ENCODE measurements at regions not wholly inside any gene's neighbourhood (a gene's known extent, or its start where the extent isn't known, plus 50 kb on each side); places are given as distances from the start of the nearest gene placed in this dataset.

GRCh38 chr6:66930559-66931290, 1223.7 kb upstream of the EYS start:
- no peak for TF ChIP-seq SIN3A (IDR thresholded peaks at IDR 0.05; ENCODE audit: borderline replicate concordance, insufficient read depth, low read length)
- TF ChIP-seq REST (IDR thresholded peaks at IDR 0.05; ENCODE audit: insufficient read depth in 1 of 2, low read depth in 2 of 2, low read length in 2 of 2): no peak
- TF ChIP-seq FOXP2 (optimal IDR thresholded peaks at IDR 0.05; ENCODE audit: borderline replicate concordance, extremely low read depth, extremely low read length, insufficient read depth): no peak
- no peak for TF ChIP-seq TAF1 (IDR thresholded peaks at IDR 0.05; ENCODE audit: borderline replicate concordance, insufficient read depth, low read length)
- TF ChIP-seq POLR2AphosphoS5 (IDR thresholded peaks at IDR 0.05; ENCODE audit: low read depth, low read length): no peak

GRCh38 chr6:66926060-66926459, 1219.0 kb upstream of the EYS start:
- TF ChIP-seq FOXP2 (optimal IDR thresholded peaks at IDR 0.05; ENCODE audit: borderline replicate concordance, extremely low read depth, extremely low read length, insufficient read depth) (no peak), TAF1 (IDR thresholded peaks at IDR 0.05; ENCODE audit: borderline replicate concordance, insufficient read depth, low read length) (no peak), POLR2AphosphoS5 (IDR thresholded peaks at IDR 0.05; ENCODE audit: low read depth, low read length) (no peak), REST (IDR thresholded peaks at IDR 0.05; ENCODE audit: insufficient read depth in 1 of 2, low read depth in 2 of 2, low read length in 2 of 2) (no peak), SIN3A (IDR thresholded peaks at IDR 0.05; ENCODE audit: borderline replicate concordance, insufficient read depth, low read length) (no peak)

GRCh38 chr6:66913657-66914056, 1206.6 kb upstream of the EYS start:
- TF ChIP-seq TAF1 (IDR thresholded peaks at IDR 0.05; ENCODE audit: borderline replicate concordance, insufficient read depth, low read length) (no peak), REST (IDR thresholded peaks at IDR 0.05; ENCODE audit: insufficient read depth in 1 of 2, low read depth in 2 of 2, low read length in 2 of 2) (no peak), FOXP2 (optimal IDR thresholded peaks at IDR 0.05; ENCODE audit: borderline replicate concordance, extremely low read depth, extremely low read length, insufficient read depth) (no peak), POLR2AphosphoS5 (IDR thresholded peaks at IDR 0.05; ENCODE audit: low read depth, low read length) (no peak), SIN3A (IDR thresholded peaks at IDR 0.05; ENCODE audit: borderline replicate concordance, insufficient read depth, low read length) (no peak)

GRCh38 chr6:66902457-66902856, 1195.4 kb upstream of the EYS start:
- TF ChIP-seq REST (IDR thresholded peaks at IDR 0.05; ENCODE audit: insufficient read depth in 1 of 2, low read depth in 2 of 2, low read length in 2 of 2) (no peak), FOXP2 (optimal IDR thresholded peaks at IDR 0.05; ENCODE audit: borderline replicate concordance, extremely low read depth, extremely low read length, insufficient read depth) (no peak), TAF1 (IDR thresholded peaks at IDR 0.05; ENCODE audit: borderline replicate concordance, insufficient read depth, low read length) (no peak), POLR2AphosphoS5 (IDR thresholded peaks at IDR 0.05; ENCODE audit: low read depth, low read length) (no peak), SIN3A (IDR thresholded peaks at IDR 0.05; ENCODE audit: borderline replicate concordance, insufficient read depth, low read length) (no peak)
